Left lobe of liver (tissue), 2 donors: ENCODE measurements at regions not wholly inside any gene's neighbourhood (a gene's known extent, or its start where the extent isn't known, plus 50 kb on each side); places are given as distances from the start of the nearest gene placed in this dataset.
"Not testable (repeated sequence)": the region's sequence is repeated elsewhere in the genome, so short reads cannot be mapped to it uniquely, and the experiment has no call there.

Source experiments
- ATAC-seq: fragments of 200-7000 bp; cut with Tn5 transposase; one replicate; pipeline ENCODE4 v1.9.1; 2020; ENCODE audit warnings: mild to moderate bottlenecking, moderate library complexity
- DNase-seq: peaks from one replicate; pipeline ENCODE4 v3.0.0-alpha.2; 2020; ENCODE audit warnings: low spot score
- donor health status: DM: no; HTN: no; CAD: no; lungs with moderate emphysema.
- donor health status: DM: no; HTN: yes; CAD: no.

DNA sequence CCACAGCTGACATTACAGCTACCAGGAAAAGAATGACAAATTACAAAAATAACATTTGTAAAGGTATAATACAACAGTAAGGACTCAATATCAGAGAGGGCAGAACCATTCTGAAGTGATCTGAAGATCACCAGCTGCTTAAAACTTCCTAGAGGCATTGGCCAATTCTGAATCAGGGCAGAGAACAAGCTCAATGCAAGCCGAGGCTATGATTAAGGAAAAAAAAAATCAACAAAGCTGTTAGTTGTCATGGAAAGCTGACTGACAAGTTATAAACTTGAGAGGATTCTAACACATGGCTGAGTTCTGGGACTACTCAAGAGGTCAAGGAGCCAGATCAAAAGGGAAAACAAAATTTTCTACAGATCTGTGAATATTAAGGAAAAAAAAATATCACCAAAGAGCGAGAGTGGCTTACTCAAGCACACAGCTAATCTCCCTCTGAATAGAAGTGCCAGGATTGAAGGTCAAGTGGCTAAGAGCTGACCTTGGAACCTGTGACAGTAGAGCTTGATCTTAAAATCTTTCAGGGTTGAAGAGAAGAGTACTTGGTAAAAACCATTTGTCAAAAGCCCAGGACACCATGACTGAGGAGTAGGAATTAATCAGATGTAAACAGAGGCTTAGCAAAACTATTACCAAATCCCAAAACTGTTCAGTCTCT lies 383.4 kb downstream of the USP25 start:
- ATAC-seq (no peak), DNase-seq (no peak)

DNA sequence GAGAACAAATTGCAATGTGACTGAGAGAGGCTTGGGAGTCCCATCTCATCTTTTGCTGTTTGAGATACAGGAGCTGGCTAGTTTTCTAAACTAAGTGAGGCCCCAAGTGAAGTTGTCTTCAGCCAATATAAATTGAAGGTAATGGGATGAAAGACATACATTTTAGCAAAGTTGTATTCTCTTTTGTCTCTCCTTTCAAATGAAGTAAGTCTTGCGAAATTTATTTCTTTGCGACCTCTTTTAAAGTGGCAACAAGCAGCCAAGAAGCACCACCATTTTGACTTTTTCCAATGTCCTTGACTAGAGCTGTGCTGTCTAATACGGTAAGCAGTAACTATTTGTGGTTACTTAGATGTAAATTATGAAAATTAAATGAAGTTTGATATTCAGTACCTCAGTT lies 385.7 kb downstream of the USP25 start:
- ATAC-seq (no peak), DNase-seq (no peak)

DNA sequence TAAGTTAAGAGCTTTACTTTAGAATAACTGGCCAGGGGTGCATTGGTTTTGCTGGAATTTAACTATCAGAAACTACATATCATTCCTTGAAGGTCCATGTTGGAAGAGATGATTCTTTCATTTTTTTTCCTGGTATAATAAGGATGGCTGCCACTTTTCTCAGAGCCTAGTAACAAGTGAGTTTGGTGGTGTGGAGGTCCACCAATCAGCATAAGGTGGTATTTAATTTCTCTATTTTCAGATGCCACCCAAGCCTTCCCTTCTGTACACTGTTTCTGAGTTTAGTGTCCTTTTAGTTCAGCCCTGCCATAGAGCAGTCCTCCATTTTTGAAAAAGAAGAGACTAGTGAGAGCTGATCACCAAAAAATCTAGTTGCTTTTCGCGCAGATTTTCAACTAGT lies 386.3 kb downstream of the USP25 start:
- ATAC-seq (no peak), DNase-seq (no peak)

DNA sequence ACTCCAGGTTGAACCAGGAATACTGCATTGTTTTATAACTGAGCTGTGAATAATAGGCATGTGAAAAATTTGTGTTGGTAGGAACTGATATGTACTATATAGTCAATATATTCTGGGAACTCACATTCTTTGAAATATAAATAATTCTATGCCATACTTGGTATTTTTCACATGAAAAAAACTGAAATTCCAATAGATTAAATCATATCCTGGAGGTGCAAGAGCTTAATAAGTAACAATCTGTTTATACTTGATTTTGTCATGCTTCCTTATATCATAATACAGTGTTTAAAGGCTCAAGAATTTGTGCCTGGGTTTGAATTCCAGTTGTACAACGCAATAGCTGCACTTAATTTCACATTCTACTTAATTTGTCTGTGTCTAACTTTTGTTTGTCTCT lies 387.0 kb downstream of the USP25 start:
- ATAC-seq (no peak), DNase-seq (no peak)

DNA sequence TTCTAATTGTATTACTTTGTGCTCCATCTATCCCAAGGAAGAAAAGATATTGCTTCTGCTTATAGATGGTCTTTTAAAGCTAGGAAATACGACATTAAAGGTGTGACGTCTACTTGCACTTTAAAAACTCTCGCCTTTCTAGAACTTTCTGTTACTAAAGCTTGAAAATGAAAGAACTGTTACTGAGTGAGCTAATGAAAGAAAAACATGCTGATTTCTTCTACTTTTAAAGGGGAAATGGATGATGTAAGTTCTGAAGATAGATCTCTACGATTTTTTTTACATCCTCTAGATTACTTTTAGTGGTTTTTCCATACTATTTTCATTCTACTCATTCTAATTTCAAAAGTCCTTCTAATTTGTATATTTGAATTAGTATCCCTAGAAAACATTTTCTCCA lies 387.5 kb downstream of the USP25 start:
- no peak for DNase-seq
- ATAC-seq = no peak

DNA sequence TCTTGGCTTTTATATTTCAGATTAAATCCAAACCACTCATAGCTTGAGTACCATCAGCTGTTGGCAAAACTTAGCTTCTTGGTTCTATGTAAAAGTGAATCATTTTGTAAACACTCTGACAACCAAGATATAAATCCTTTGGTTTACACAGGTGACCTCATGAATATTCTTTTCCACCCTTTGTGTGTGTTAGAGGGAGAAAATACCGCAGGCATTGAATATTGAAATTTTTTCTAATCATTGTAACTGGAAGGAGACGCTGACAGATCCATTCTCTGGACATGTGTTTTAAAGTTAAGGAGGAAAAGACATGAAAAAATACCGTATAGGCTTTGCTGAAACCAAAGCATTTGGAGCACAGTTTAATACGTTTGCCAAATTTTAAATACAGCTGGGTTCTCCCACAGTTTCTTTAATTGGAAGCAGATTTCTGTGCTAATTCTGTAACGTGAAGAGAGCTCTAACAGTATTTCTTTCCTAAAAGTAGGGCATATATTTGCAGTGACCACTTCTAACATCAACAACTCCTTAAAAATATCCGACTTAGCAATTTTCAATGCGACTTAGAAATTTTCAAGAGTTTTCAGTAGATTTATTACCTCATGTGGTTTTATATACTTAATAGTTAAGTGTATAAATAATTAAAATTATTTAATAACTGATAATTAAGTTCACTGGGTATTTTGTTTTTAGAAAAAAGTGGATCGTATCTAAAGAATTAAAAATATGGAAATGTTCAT lies 388.2 kb downstream of the USP25 start:
- no peak for ATAC-seq
- DNase-seq = no peak

DNA sequence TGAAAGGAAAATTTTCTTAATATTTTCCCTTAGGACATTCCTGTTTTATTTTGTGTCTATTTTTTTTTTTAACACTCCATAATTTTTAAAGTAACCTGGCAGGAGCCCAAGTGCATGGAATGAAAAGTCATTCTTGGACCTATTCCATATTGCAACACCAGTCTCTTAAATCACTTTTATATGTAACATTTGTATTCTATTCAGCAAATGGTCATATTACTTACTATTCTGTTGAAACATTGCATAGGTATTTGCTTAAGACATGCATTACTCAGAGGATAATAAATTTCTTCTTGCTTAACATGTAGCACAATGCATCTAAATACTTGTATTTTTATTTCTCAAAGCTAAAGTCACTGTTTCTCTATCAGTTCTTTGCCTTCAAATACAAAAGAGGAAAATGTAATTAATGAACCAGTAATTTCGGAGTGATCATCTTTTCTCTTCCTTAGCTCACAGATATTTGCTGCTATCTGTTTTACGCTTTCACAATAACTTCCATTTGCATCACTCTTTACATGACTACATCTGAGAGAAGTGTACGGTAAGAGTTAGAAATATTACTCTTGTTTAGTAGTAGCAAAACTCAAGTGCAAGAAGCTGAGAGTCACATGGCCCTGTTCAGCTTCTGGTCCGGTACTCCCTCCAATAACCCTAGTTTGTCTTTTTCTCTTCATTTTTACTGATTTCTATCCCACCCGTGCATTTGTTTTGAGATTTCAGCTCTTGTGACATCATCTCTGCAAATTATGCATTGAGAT lies 394.8 kb downstream of the USP25 start:
- DNase-seq = no peak
- no peak for ATAC-seq

DNA sequence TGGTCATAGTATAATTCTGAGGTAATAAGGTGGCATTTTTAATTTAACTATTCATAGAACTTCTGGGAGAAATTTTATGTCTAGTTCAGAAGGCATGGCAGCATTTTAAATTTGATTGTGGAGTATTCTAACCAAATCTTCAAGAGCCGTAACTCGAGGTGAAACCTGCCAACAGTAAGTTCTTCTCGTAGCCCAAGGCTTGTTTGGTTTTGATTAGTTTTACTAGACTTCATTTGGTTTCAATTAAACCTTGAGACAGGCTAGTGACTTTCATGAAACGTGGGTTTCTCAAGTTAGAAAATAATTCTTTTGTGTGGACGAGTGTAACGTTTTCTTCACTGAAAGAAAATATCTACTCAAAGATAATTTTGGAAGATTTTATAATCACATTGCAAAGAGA lies 395.5 kb downstream of the USP25 start:
- ATAC-seq (no peak), DNase-seq (no peak)

DNA sequence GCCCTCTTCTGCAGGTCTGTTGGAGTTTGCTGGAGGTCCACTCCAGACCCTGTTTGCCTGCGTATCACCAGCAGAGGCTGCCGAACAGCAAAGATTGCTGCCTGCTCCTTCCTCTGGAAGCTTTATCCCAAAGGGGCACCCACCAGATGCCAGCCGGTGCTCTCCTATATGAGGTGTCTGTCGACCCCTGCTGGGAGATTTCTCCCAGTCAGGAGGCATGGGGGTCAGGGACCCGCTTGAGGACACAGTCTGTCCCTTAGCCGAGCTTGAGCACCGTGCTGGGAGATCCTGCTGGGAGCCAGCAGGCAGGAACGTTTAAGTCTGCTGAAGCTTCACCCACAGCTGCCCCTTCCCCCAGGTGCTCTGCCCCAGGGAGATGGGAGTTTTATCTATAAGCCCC lies 402.7 kb downstream of the USP25 start:
- not testable (repeated sequence) for DNase-seq, ATAC-seq

DNA sequence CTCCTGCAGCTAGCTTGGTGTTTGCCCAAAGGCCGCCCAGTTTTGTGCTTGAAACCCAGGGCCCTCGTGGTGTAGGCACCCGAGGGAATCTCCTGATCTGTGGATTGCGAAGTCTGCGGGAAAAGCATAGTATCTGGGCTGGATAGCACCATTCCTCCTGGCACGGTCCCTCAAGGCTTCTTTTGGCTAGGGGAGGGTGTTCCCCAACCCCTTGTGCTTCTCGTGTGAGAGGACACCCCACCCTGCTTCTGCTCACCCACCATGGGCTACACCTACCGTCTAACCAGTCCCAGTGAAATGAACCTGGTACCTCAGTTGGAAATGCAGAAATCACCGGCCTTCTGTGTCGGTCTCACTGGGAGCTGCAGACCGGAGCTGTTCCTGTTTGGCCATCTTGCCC lies 403.5 kb downstream of the USP25 start:
- ATAC-seq (no peak), DNase-seq (no peak)

DNA sequence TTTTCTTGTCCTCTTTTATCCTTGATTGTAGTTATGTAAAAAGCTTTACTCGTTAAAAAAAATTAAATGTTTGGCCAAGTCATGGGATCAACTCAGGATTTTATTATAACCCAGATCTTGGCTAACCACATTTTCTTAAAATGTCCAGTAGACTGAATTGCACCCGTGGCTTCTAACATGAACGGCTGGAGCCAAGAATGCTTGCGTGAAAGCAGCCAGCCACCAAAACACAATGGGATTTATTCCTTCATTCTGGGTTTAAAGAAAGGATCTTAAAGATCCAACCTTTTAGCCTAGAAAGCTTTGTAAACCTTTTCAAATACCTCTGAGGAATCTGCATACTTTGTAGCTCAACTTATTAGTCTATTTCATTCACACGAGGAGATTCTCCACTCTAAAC lies 404.4 kb downstream of the USP25 start:
- no peak for ATAC-seq
- DNase-seq = no peak

DNA sequence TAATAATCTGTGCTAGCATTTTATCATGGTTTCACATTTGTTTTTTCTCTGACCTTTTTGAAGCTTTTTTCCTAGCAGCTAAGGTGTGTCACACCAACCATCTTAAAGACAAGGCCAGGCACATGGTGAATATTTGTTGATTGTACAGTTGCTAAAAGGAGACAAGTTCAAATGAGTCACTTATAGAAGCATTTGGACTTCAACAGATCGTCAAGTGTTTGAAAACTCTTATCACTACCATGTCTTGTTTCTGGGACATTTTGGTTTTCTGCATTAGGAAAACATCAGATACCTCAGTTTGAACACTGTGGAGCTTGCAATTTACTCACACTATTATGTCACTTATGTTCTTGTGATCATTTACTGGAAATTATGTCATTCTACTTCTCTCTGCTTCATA lies 407.3 kb downstream of the USP25 start:
- DNase-seq (no peak), ATAC-seq (no peak)

DNA sequence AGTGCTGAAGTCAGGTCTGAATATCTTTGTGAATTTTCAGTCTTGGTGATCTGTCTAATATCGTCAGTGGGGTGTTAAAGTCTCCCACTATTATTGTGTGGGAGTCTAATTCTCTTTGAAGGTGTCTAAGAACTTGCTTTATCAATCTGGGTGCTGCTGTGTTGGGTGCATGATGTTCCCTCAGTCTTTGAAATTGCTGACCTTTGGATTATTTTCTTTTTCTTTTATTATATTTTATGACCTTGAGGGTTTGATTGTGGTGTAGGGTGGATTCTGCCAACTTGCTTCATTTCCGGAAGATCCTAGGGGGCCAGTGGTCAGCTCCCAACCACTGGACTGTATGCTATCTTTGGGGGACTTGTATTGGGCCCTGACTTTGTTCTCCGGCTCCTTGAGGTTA lies 415.3 kb downstream of the USP25 start:
- no peak for DNase-seq
- no peak for ATAC-seq

DNA sequence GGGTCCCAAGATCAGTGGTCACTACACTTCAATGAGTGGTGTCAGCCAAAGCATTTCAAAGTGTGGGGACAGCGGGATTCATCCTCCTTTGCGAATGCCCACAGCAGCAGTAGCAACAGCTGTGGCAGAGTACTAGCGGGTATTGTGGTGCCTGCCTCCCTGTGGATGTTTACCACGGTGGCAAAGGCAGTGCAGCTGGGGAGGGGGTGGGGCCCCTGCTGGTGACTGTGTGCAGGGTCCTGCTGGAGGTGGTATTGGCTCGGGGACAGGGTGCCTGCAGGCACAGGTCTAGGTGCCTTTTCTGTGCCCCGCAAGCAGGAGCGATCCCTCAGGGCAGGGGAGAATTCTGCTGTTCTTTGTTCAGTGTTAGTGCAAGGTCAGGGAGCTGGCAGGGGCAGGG lies 415.7 kb downstream of the USP25 start:
- DNase-seq (no peak), ATAC-seq (no peak)

DNA sequence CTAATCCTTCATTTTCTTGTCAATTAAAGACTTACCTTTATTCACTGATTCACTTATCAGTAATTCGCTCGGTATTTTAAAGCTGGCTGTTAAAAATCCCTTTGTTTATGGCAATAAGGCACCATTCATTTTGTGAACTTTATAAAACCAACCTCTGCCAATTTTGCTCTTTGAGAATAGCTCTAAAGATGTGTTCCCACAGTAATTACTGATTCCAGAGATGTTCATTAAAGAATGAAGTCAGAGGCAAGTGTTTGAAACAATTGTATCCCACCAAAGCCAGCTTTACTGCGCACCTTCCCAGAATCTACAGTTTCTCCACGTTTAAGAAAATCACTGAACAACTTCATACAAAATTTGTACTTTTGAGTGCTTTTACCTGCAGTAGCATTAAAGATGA lies 424.5 kb downstream of the USP25 start:
- ATAC-seq = no peak
- no peak for DNase-seq

DNA sequence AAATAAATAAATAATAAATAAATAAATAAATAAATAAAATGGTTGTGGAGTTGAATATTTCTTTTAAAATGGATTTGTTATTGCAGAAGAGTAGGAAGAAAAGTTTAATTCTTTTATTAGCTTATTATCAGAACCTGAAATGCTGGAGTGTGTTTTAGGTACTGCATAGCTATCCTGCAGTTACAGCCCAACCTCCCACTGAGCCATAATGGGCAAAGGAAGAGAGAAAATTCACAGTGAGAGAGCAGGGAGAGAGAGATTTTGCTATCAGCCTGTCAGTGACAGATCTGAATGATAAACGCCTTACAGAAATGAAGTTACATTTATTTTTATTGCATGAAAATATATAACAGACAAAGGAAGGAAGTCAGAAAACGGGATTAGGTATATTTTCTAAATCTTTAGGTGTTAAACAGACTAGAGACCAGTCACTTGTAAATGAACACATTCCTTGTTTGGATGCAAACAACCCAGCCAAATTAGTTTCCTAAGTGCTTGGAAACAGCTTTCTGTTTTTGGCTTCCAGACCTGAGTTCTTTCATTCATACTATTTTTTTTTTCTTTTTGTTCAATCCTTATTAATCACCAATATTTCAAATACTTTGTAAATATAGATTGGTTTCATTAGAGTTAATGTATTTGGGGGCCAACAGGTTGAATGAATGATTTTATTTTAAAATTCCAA lies 425.3 kb downstream of the USP25 start:
- no peak for ATAC-seq
- no peak for DNase-seq

DNA sequence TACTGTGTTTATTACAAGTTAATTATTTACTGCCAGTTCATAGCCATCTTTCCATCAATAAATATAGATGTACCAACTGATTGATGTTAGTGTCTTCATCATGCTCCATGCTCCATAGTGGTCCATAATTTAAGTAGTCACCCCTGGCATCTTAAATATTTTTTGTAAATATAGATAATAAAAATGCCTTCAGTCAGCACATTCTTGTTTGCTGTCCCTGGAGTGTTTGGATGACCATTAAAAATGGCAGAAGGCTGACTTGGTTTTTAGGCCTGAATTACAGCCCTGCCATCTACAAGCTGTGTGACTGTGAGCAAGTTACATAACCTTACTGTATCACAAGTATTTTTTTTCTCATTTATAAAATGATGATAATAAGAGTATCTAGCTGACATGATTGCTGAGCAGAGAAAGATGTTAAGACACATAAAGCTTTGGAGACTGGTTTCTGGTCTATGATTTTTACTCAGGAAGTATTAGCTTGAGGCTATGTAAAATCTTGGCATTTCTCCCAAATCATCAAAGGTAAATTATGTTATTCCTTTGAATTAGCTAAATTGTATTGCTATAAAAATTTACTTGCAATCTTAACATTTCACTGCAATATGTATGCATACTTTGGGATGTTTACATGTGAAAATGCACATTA lies 427.2 kb downstream of the USP25 start:
- ATAC-seq (no peak), DNase-seq (no peak)

DNA sequence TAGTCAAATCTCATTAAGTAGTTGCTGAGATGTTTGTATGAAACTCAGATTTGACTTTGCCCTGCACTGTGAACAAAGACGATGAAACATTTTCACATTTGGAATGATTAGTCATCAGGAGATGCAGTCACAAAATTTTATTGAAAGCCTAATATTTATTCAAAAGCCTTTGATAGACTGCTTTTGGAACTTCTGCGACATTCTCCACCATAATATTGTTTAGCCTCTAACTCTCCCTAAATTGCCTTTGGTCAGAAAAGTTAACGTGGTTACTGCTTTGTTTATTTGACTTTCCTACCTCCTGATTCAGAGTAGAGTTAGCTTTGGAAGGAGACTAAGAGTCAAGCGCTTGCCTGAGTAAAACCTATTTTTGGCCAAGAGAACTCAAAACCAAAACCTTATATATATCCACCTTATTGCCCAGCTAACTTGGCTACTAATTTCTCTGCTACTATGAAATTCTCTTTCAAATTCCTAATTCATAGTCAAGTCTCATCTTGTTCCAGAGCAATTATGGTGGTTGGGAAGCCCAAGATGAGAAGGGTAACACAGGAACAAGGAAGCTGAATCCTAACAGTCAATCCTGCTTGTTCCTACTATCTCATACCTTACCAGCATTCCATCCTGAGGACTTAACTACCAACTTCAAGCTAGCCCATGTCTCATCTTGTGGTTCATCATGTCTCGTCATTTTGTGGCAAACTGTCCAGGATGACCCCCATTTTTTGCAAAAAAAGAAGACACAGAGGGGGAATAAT lies 429.6 kb downstream of the USP25 start:
- ATAC-seq (no peak), DNase-seq (no peak)

DNA sequence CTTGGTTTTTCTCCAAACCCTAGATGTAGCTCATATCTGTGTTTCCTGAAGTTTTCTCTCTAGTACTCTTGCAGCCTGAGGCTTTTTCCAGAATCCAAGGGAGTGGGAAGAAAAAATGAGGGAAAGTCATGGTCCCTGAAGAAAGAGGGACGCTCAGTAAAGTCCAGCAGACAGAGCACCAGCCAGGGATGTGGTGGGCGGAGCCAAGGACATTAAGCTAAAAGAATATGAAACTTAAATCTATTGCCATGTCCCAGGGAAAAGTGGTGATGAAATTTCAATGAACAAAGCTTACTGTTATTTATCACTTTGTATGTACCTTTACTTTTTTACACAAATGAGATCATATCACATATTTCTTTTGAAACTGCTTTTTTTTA lies 430.2 kb downstream of the USP25 start:
- ATAC-seq (no peak), DNase-seq (no peak)

DNA sequence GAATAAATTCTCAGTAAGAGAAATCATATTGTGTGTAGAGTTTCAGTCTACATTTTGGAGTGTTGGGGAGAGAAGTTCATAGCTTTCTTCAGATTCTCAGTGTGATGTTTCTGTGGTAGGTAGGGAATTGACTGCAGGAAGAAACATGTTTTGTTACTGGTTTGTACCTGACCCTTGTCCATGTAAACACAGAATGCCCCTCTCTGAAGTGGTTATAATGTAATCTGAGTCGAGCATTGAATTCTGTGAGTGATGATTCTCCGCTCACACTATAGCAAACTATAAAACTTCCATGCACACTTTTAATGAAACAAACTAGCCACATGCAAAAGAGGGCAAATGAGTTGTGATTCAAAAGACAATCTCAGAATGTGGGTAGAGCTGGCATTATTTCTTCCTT lies 433.2 kb downstream of the USP25 start:
- DNase-seq (no peak), ATAC-seq (no peak)
